Neural progenitor cell (in vitro differentiated cells): ENCODE measurements at regions not wholly inside any gene's neighbourhood (a gene's known extent, or its start where the extent isn't known, plus 50 kb on each side); places are given as distances from the start of the nearest gene placed in this dataset.

ENCODE experiments used
- EZH2 ChIP-seq: fragments of 200-600 bp; sonication (generic); IDR thresholded peaks from 2 replicates; pipeline ENCODE4 v1.6.1; 2017; ENCODE audit warnings: antibody characterized with exemption, mild to moderate bottlenecking, moderate library complexity
- EZH2phosphoT487 ChIP-seq: fragments of 200-600 bp; sonication (generic); IDR thresholded peaks from 2 replicates; pipeline ENCODE4 v1.6.1; 2017; ENCODE audit warnings: antibody characterized with exemption
- TF ChIP-seq, protein P1 (sequence below): fragments of 200-600 bp; sonication (generic); IDR thresholded peaks from 2 replicates; pipeline ENCODE4 v1.5.1; 2017; ENCODE audit warnings: antibody characterized with exemption, mild to moderate bottlenecking

GRCh38 chr13:36526897-36527296 is 94.6 kb downstream of the CCNA1 start:
- TF ChIP-seq, protein P1, sequence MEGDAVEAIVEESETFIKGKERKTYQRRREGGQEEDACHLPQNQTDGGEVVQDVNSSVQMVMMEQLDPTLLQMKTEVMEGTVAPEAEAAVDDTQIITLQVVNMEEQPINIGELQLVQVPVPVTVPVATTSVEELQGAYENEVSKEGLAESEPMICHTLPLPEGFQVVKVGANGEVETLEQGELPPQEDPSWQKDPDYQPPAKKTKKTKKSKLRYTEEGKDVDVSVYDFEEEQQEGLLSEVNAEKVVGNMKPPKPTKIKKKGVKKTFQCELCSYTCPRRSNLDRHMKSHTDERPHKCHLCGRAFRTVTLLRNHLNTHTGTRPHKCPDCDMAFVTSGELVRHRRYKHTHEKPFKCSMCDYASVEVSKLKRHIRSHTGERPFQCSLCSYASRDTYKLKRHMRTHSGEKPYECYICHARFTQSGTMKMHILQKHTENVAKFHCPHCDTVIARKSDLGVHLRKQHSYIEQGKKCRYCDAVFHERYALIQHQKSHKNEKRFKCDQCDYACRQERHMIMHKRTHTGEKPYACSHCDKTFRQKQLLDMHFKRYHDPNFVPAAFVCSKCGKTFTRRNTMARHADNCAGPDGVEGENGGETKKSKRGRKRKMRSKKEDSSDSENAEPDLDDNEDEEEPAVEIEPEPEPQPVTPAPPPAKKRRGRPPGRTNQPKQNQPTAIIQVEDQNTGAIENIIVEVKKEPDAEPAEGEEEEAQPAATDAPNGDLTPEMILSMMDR: no peak
- TF ChIP-seq EZH2 (no peak), EZH2phosphoT487 (no peak)
